Left forelimb (tissue), 1 donor: ENCODE measurements at regions not wholly inside any gene's neighbourhood (a gene's known extent, or its start where the extent isn't known, plus 50 kb on each side); places are given as distances from the start of the nearest gene placed in this dataset.
"Not testable (repeated sequence)": the region's sequence is repeated elsewhere in the genome, so short reads cannot be mapped to it uniquely, and the experiment has no call there.

Source experiments
- DNase-seq: peaks from one replicate; pipeline ENCODE4 v3.0.0-alpha.2; 2018; ENCODE audit warnings: low spot score

- no peak for DNase-seq
Measured at GRCh38 chr13:70788074-70788473, 679.8 kb upstream of the KLHL1 start.

- DNase-seq: no peak
Measured at GRCh38 chr13:70784207-70784989, 676.1 kb upstream of the KLHL1 start.

GRCh38 chr13:70769817-70770216 is 661.6 kb upstream of the KLHL1 start:
- DNase-seq: no peak

- no peak for DNase-seq
Measured at GRCh38 chr13:70758932-70759331, 650.7 kb upstream of the KLHL1 start.

GRCh38 chr13:70756088-70756487 is 647.8 kb upstream of the KLHL1 start:
- no peak for DNase-seq

GRCh38 chr13:70755456-70755855 is 647.2 kb upstream of the KLHL1 start:
- DNase-seq: no peak

GRCh38 chr13:70747262-70747661 is 639.0 kb upstream of the KLHL1 start:
- DNase-seq: no peak

- not testable (repeated sequence) for DNase-seq
Measured at GRCh38 chr13:70746469-70746868, 638.2 kb upstream of the KLHL1 start.

- no peak for DNase-seq
Measured at GRCh38 chr13:70736622-70737317, 628.5 kb upstream of the KLHL1 start.

- DNase-seq: no peak
Measured at GRCh38 chr13:70732611-70733010, 624.4 kb upstream of the KLHL1 start.

GRCh38 chr13:70729369-70729768 is 621.1 kb upstream of the KLHL1 start:
- no peak for DNase-seq

GRCh38 chr13:70723732-70724131 is 615.5 kb upstream of the KLHL1 start:
- no peak for DNase-seq

GRCh38 chr13:70720386-70720785 is 612.1 kb upstream of the KLHL1 start:
- DNase-seq: no peak

GRCh38 chr13:70714993-70715392 is 606.7 kb upstream of the KLHL1 start:
- no peak for DNase-seq

GRCh38 chr13:70708775-70709174 is 600.5 kb upstream of the KLHL1 start:
- no peak for DNase-seq

- DNase-seq: no peak
Measured at GRCh38 chr13:70703755-70704154, 595.5 kb upstream of the KLHL1 start.

- no peak for DNase-seq
Measured at GRCh38 chr13:70694996-70695715, 586.9 kb upstream of the KLHL1 start.

GRCh38 chr13:70668983-70669382 is 560.7 kb upstream of the KLHL1 start:
- DNase-seq: no peak

GRCh38 chr13:70668293-70668692 is 560.0 kb upstream of the KLHL1 start:
- DNase-seq: no peak

- no peak for DNase-seq
Measured at GRCh38 chr13:70666883-70667556, 558.8 kb upstream of the KLHL1 start.

- no peak for DNase-seq
Measured at GRCh38 chr13:70662231-70662940, 554.1 kb upstream of the KLHL1 start.

- DNase-seq: no peak
Measured at GRCh38 chr13:70644052-70644451, 535.8 kb upstream of the KLHL1 start.
